GM04504 (cell line): ENCODE measurements at regions not wholly inside any gene's neighbourhood (a gene's known extent, or its start where the extent isn't known, plus 50 kb on each side); places are given as distances from the start of the nearest gene placed in this dataset.

Source experiments
- DNase-seq: peaks from one replicate; pipeline ENCODE4 v3.0.0-alpha.2; 2012; ENCODE audit warnings: low read depth

DNA sequence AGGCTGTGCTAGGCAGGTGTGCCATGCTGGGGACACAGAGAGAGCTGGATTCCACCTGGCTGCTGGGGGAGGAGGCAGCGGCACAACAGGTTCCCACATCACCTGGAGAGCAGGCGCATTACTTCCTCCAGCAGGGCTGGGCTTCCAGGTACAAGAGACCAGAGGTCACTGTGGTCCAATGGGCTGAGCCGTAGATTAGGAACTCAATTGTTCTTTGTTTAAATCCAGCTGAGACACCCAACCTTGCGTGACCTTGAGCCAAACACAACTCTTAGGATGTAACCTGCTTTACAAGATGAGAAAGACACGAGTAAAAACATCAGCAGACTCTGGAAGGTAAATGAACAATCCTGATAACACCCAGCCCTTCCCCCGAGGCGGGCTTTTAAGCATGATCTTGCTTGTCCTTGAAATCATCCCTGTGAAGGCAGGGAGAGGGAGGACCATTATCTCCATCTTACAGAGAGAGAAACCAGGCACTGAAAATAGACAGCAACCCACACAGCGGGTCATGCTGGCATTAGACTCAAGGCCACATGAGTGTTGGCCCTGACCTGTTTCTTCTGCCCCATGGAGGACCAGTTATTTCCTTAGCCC lies 216.5 kb upstream of the RREB1 start:
- DNase-seq, result no peak

DNA sequence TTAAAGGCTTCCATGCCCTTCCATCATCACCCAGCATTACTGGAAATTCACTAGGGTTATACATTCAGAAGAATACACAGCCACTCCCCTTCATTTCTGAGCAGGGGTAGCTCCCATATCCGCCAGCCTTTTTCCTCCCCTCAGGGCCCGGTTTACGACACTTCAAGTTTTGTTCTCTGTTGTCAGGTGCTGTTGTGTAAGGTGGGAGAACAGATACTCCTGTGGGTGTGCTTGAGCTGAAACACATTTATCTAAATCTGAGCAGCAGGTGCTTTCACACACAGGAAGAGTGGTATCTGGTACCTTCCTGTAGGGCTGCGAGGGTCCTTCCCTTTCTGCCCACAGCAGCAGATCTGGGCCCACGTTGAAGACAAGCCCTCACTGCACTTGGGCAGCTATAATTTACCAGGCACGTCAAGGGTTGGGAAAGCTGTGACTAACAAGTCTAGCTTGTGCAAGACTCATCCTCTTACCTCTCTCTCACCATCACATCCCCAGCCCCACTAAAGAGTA lies 215.8 kb upstream of the RREB1 start:
- DNase-seq, result no peak

DNA sequence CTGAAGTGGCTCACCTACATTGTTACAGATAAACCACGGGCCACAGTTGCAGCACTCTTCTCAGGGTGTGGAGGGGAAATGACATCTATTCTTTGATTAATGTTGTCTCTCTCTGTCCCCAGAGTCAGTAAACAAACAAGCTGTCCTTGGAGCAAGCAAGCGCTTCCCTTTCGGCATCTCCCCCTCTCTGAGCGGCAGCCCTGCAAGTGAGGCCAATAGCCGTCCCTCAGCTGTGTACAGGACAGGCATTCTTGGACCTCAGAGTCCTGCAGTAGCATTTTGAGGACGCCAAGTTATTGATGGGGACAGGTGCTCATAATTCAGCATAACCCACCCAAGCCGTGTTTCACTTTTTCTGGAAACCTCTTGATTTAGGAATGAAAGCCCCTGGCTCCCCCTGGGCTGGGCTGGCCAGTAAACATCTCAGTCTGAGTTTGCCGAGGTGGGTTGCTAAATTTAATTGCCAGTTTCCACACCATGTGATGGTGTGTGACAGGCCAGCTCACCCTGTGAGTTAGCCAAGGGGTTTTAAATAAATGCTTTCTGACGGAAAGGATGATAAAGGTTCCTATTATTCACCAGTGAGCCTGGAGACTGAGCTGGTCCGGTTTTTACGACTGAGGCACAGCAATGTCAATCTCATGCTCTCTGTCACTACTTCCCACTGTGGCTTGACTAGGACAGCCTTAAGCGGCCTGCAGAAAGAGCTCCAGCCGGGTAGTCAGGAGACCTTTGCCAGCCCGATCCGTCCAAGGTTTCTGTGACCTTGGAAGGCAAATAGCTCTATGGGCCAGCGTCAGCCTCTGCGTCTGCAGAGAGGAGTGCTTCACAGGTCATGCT lies 214.8 kb upstream of the RREB1 start:
- no peak for DNase-seq

DNA sequence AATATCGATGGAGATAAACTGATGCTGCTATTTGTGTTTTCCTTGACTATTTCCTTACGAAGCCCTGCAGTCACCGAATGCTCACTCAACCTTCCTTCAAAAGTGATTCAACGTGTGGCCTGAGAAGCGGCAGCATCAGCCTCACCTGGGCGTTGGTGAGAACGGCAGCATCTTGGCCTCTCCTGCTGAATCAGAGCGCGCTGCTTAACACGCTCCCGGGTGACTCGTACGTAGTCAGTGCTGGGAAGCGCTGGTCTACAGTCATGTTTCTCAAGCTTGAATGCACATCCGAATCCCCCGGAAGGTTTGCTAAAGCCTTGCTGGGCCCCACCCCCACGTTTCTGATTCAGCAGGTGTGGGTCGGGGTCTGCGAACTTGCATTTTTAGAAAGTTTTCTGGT lies 214.1 kb upstream of the RREB1 start:
- DNase-seq, result no peak

DNA sequence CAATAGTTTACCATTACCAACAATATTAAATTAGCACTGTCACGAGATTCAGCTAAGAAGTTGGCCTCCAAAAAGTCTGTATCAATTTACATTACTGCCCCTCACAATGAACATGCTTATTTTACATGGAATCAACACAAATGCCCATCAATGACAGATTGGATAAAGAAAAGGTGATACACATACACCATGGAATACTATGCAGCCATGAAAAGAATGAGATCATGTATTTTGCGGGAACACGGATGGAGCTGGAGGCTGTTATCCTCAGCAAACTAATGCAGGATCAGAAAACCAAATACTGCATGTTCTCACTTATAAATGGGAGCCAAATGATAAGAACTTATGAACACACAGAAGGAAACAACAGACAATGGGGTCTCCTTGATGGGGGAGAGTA lies 211.8 kb upstream of the RREB1 start:
- DNase-seq, result no peak

DNA sequence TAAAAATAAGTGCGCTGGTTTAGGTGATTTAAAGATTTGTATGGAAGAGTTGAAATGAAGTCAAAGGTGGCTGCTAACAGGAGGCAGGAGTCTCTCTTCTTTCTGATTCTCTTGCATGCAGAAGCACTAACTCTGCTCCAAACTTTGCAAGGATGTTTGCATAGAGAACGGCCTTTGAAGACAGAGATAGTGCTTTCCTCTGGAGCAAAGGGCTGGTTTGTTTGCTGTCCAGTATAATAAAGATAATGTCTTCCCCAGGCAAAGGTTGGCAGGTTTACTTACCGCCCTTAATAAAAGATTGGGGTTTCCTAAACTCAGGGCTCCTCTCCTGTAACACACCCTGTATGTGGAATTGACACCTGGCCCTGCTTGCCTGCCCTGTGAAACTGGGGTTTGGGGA lies 210.6 kb upstream of the RREB1 start:
- no peak for DNase-seq

DNA sequence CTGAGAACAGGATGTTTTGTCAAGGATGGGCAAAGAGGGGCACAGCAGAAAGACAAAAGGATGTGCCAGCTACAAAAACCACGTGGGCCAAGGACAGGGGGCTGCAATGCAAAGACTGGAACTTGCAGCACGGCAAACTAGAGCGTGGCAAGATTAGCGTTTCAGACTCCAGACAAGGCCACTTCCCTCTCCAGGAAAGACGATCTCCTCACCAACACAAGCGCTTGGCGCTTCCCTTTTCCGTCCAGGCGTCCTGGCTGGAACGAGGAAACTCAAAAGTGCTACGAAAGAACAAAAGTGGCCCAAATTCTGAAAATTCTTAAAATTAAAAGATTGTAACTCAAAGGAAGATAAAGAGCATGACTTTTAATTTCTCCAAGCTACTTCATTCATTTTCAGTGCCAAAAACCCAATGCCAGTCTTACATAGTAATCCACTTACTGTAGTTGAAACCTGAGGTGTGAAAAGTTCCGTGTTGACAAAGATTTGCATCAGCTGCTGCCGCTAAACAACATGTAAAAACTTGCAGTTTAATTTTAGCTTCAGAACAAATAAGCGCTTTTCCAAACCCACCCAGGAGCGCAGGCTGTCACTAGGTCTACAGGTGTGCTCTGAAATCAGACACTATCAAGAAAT lies 207.1 kb upstream of the RREB1 start:
- no peak for DNase-seq

DNA sequence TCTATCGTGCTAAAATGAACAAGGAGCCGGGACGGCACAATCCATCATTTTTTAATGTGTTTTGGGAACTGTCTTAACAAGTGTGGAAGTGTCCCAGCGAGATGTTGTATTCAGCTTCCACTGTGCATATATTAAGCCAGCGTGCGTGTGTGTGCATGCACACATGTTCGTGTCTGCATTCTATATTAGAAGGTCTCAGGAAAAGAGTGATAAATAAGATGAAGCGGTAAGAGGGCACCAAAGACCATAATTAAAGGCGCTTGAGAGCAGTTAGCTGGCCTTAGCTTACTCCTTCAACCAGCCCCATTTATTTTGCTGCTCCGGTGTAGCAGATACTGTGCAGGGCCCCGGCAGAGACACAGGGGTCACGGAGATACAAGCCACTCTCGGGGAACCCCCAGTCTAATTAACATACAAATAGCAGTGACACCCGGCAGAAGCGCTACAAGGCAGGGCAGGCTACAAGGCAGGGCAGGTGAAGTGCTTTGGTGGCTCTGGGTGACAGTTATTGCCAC lies 206.5 kb upstream of the RREB1 start:
- no peak for DNase-seq

DNA sequence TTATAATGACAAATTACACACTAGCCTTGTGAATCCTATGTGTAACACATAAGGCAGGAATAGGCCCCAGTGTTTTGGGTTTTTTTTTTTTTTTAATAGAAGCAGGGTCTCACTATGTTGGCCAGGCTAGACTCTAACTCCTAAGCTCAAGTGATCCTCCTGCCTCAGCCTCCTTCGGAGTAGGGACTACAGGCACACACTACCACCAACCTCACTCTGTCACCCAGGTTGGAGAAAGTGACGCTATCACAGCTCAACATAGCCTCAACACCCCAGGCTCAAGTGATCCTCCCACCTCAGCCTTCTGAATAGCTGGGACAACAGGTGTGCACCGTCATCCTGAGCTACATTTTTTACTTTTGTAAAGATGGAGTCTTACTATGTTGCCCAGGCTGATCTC lies 205.8 kb upstream of the RREB1 start:
- DNase-seq, result no peak

DNA sequence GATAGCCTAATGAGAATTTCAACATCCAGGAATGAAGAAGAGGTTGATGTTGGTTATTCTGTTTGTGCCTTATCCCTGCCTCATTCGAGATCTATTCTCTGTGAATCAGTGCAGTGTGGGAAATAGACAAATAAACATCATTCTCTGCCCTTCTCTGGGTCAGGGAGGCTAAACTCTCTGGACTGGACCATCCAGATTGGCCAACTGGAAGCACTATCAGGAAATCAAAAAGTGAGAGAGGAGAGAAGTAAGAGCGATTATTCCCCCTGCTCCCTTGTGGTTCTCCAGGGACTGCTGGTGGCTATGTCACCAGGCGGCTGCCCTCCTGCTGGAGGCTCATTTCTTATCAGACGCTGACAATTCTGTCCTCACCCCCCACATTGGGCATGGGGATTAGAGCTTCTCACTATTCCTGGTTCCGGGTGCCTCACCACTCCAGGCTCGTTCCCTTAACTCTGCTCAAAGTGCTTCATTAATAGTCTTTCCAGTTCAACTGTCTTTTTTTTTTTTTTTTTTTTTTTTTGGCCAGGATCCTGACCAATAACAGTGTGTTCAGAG lies 201.7 kb upstream of the RREB1 start:
- no peak for DNase-seq

DNA sequence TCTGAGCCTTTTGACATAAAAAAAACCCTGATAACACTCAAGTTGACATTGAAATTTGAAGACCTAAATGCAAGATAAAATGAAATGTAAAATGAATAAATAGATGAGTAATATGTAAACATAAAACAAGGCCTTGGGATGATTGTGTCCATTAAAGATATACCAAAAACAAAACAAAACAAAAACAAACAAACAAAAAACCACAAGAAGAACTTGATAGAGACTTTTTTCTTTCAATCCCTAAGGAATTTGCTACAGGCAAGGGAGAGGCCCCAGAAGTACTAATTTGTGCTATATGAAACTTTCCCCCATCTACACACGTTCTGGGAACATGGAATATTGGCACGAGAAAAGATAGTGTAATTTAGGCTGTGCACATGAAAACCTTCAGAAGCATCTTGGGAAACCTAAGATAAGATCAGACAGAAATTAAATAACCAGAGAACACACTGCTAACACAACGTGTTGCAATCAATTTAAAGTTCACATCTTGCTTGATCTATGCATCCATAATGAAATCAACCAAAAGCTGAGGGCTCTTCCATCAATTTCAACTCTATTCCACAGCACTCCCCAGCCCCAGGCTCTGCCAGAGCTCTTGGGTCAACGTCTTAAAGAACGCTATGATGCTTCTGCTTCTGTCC lies 201.1 kb upstream of the RREB1 start:
- no peak for DNase-seq

DNA sequence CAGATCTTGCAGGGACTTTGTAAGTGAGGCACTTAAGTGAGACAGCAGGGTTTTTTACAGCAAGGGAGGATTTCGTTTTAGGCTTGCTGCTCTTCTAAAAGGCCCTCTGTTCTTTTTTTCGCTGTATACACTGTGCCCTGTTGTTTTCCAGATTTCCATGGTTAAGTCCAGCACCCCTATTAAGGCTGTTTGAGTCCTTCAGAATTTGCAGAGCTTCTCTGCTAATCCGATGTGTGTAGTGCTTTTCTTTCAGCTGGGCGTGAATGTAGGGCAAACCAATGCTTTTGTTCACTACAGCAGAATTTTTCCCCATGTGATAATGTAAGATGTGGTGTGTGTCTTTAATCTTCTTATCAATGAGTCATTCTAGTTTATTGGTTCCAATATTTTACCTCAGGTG lies 200.5 kb upstream of the RREB1 start:
- no peak for DNase-seq

DNA sequence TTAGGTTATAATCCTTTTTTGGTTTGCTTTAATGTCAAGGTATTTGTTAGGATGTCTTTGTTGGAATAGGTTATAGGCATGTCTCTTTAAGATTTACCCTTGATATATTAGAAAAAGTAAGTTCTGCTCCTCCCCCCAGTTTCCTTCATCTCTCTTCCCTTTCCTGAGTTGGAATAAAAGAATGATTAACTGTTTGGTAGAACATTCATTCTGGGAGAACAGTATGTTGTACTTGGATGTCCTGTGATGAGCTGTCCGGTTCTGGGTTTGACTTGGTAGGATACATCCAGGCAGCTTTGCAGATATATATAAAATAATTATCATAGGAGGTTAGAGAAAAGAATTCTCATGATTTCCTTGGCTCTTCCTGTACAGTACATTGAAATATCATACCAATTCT lies 199.6 kb upstream of the RREB1 start:
- no peak for DNase-seq

DNA sequence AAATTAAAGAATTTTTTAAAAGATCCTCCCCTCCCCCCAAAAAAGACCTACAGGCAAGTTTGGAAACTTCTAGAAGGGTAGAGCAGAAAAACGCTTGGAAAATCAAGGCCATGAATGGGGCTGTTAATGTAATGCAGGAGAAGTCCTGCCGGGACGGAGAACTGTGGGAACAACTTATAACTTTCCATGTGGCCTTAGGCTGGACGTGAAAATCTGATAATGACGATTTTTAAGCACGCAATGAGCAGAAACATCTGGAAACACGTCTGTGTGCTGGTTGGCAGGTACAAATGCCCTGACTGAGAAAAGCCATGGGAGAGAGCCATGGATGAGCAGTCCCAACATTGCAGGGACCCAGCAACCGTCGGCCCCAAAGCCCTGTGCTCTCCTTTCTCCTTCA lies 198.7 kb upstream of the RREB1 start:
- no peak for DNase-seq

DNA sequence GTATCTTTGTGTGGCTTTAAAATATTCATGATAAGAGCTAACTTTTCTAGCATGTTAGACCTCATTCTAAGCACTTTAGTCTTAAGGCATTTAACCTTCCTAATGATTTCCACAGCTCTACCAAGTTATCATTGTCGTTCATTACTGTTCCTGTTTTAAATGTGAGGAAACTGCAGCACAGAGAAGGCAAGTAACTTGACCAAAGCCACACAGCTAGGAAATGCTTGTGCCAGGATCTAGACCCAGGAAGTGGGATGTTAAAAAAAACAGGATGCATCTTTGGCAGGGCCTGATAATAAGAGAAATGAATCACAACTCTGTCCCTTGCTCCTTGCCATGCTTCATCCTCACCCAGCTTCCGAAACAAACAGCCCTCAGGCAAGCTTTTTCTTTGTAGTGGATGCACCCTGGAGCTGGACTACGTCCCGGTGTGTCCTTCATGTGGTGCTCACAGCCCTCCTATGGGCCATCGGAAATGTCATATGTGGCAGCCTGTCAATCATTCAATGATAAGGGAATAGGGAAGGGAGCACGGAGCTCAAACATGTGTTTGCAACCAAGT lies 196.9 kb upstream of the RREB1 start:
- no peak for DNase-seq

DNA sequence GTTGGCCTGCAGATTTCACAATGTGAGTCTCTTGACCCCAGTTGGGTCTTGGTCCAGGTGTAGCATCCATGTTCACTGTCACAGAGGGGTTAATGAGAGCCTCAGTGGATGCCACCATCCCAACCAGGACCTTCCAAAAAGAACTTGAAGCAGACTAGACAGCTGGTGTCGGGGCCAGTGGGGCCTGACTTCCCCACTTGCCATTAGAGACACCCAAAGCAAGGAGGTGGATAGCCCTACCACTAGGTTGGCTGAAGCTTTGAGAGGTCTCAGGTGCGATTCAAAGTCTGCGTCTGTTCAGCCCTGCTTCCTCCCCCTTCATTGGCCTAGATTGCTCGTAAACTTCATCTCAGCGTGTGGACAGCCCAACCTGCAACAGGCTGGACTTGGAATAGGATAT lies 196.4 kb upstream of the RREB1 start:
- no peak for DNase-seq

DNA sequence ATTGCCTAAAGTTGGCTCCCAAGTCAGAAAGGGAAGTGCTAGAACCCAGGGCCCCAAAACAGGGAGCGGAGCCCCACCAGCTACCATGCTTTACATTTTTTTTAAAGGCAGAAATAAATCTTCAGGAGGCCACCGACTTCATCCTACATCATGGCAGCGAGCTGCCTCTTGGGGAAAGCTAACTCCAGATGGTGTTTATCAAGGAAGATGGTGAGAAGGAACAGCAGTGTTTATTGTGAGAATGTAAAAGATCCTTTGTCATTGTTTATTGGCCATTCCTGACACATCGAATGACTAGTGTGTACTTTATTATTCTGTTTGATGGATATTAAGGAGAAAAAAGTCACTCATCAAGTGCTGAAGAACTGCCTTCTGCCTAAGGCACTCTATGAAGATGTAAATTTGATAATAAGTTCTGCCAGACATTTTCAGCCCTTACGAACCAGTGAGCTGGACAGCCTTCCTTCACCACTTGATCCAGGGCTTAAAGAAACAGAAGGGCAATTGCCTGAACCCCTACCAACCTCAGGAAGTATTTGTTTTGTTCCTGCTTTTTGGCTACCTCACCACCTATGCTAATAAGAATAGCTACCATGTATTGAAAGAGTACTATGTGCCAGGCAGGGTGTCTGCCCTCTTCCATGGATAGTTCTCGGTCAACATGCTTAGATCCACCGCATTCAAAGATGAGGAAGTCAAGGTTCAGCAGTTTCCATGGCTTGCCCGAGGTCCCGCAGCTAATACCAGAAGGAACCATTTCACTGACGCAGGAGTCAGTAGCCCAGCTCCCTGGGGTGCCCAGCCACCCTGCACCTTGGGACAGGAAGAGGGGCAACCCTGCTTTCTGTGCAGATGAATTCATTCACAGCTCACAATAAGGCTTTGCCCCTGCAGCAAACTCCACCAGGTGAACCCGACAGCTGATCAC lies 194.7 kb upstream of the RREB1 start:
- no peak for DNase-seq

DNA sequence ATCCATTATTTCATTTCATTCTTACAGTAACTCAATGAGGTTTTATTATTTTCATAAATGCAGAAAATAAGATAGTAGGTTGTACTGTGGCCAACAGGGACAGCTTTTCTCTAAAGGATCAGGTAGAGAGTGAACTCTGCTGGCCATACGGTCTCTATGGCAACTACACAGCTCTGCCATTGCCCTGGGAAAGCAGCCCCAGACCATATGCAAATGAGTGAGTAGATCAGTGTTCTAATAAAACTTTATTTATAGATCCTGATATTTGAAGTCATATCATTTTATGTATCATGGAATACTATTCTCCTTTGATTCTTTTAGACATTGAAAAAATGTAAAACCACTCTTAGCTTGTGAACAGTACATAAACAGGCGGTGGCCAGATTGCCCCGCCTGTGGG lies 192.5 kb upstream of the RREB1 start:
- no peak for DNase-seq

DNA sequence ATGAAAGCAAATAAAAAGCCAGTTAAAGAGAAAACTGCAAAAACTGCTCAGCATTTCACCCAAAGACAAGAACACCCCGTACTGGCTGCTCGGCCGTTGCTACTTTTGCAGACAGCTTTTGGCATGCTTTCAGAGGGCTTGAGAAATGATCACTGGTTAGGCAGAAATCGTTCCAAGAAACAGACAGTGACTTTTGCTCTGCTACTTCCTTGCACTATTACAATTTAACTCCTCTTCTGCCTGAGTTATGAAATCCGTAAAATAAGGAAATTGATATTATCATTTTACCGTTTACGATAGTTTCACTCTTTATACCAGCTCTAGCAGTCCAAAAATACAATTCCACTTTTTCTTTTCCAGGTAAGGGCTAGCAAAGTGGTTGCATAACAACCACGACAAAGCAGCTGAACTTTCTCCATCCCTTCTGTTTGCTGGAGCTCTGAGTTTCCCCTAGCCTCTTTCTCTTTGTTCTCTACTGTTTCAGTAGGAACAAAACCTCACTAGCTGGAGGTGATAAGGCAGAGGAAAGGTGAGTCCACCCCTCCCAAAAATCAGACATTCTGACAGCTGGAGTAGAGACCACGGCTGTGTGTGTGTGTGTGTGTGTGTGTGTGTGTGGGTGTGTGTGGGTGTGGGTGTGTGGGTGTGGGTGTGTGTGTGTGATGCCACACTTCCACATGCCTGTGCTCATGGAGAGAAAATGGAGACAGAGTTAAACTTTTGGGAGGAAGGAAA lies 191.8 kb upstream of the RREB1 start:
- DNase-seq, result peak; percentile 26

DNA sequence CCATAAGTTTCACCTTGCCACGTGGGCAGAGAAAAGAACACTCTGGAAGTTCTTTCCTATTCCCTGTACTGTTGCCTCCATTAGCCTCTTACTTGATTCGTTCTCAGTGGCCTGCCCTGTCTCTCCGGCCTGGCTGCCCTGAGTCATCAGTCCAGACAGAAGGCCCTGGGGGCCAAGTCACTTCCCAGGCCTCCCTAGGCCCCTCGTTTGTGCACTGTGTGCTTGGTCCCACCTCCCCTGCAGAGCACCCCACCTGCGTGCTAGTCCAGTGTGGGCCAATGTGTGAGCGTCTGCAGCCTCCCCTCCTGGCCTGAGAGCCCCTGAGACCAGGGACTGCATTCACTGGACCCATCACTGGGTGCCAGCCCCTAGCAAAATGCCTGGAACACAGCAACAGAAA lies 191.2 kb upstream of the RREB1 start:
- no peak for DNase-seq
